ENCODE measurements at regions not wholly inside any gene's neighbourhood (a gene's known extent, or its start where the extent isn't known, plus 50 kb on each side); places are given as distances from the start of the nearest gene placed in this dataset.

DNA sequence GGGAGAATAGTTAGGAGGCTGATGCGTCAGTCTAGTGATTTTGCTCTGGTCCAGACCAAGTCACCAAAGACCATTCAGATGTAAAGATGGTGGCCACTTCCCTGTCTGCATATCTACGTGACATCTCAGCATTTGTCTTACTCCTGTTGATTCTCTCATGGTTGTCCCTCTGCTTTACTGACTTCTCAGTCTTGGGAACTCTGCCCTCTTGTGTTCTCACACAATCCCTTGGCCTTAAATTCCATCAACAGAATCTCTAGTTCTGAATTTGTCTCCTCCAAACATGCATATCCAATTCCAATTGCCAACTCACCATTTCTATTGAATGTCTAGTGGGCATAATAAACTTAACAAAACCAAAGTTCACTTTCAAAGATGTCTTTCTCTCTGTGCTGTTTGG, 147.8 kb downstream of the SLC24A2 start:
- H3K4me3 Mint-ChIP-seq, result no peak overlapping the region
- Histone ChIP-seq H3K9me3 (ENCODE audit: control insufficient read depth, low read length) (no peaks in the 10 kb centered on the region), H3K4me3 (ENCODE audit: low read length) (no peak overlapping the region), H3K9ac (ENCODE audit: extremely low read depth, low read length, poor library complexity, severe bottlenecking) (no peak overlapping the region), H3K27ac (ENCODE audit: low read depth, low read length) (no peak overlapping the region), H3K4me1 (ENCODE audit: control insufficient read depth, insufficient read depth, low read length) (no peaks in the 10 kb centered on the region), H3K36me3 (ENCODE audit: control insufficient read depth, insufficient read depth, low read length) (no peaks in the 10 kb centered on the region), H3K27me3 (ENCODE audit: control insufficient read depth, insufficient read depth, low read length, poor library complexity, severe bottlenecking) (no peaks in the 10 kb centered on the region)
- H3K9me3 Mint-ChIP-seq, result no peaks in the 10 kb centered on the region
- WGBS, 2 experiments (ENCODE audit: insufficient coverage in 1 of 2, insufficient read length in 1 of 2), result 68 to 82% methylated on average over 2 of the region's 2 CpGs
- H3K27ac Mint-ChIP-seq, result no peak overlapping the region
- DNase-seq, result no peak
- TF ChIP-seq, protein P1, sequence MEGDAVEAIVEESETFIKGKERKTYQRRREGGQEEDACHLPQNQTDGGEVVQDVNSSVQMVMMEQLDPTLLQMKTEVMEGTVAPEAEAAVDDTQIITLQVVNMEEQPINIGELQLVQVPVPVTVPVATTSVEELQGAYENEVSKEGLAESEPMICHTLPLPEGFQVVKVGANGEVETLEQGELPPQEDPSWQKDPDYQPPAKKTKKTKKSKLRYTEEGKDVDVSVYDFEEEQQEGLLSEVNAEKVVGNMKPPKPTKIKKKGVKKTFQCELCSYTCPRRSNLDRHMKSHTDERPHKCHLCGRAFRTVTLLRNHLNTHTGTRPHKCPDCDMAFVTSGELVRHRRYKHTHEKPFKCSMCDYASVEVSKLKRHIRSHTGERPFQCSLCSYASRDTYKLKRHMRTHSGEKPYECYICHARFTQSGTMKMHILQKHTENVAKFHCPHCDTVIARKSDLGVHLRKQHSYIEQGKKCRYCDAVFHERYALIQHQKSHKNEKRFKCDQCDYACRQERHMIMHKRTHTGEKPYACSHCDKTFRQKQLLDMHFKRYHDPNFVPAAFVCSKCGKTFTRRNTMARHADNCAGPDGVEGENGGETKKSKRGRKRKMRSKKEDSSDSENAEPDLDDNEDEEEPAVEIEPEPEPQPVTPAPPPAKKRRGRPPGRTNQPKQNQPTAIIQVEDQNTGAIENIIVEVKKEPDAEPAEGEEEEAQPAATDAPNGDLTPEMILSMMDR (conservative IDR thresholded peaks at IDR 0.05), result peak; percentile 72
- peaks cover 8% of the 10 kb centered on the region for H3K4me1 Mint-ChIP-seq
- no peaks in the 10 kb centered on the region for H3K27me3 Mint-ChIP-seq (ENCODE audit: insufficient read depth)
- H3K36me3 Mint-ChIP-seq (ENCODE audit: low read depth), result no peaks in the 10 kb centered on the region

DNA sequence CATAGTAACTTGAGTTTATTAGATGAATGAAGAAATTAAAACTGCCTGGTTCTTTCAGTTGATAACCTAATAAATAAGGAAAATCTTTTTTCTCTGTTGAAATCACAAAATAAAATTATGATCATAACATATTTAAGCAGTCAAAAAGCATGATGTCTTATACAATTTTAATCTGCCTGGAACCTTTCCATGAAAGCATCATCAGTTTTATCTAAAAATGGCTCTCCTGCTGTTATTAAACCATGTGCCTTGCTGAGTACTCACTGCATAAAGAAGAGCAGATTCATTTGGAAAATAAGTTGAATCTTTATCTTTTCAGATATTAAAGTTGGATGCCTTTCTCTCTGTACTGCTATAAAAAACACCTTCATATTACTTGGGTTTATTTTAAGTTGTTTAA, 148.8 kb downstream of the SLC24A2 start:
- Histone ChIP-seq H3K36me3 (ENCODE audit: control insufficient read depth, insufficient read depth, low read length) (no peaks in the 10 kb centered on the region), H3K27ac (ENCODE audit: low read depth, low read length) (no peak overlapping the region), H3K9ac (ENCODE audit: extremely low read depth, low read length, poor library complexity, severe bottlenecking) (no peak overlapping the region), H3K4me3 (ENCODE audit: low read length) (no peak overlapping the region), H3K4me1 (ENCODE audit: control insufficient read depth, insufficient read depth, low read length) (no peaks in the 10 kb centered on the region), H3K9me3 (ENCODE audit: control insufficient read depth, low read length) (no peaks in the 10 kb centered on the region), H3K27me3 (ENCODE audit: control insufficient read depth, insufficient read depth, low read length, poor library complexity, severe bottlenecking) (no peaks in the 10 kb centered on the region)
- Mint-ChIP-seq H3K36me3 (ENCODE audit: low read depth) (no peaks in the 10 kb centered on the region), H3K4me3 (no peak overlapping the region), H3K27ac (no peak overlapping the region), H3K4me1 (peaks cover 8% of the 10 kb centered on the region), H3K9me3 (no peaks in the 10 kb centered on the region), H3K27me3 (ENCODE audit: insufficient read depth) (no peaks in the 10 kb centered on the region)
- TF ChIP-seq, protein P1 (conservative IDR thresholded peaks at IDR 0.05), result no peak
- no peak for DNase-seq

DNA sequence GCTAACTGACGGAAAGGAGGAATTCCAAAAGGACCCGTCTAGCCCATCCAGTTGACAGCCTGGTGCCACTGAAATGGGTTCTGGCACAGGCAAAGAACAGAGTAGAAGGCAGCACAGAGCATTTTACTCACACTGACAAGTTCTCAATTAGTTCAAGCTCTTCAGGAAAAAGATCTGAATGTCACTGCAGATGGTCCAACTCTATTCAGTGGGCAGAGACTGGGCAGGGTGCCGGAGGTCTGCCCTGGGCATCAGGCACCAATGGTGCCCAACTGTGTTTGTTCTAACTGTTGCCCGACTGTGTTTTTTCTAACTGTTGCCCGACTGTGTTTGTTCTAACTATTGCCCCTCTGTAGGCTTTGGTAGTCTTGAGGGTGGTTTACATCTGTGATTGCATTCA, 151.8 kb downstream of the SLC24A2 start:
- no peak overlapping the region for H3K4me3 Mint-ChIP-seq
- H3K27ac ChIP-seq (ENCODE audit: low read depth, low read length), result no peak overlapping the region
- H3K36me3 ChIP-seq (ENCODE audit: control insufficient read depth, insufficient read depth, low read length), result no peaks in the 10 kb centered on the region
- no peak overlapping the region for H3K9ac ChIP-seq (ENCODE audit: extremely low read depth, low read length, poor library complexity, severe bottlenecking)
- no peaks in the 10 kb centered on the region for H3K4me1 ChIP-seq (ENCODE audit: control insufficient read depth, insufficient read depth, low read length)
- WGBS, 2 experiments (ENCODE audit: insufficient coverage in 1 of 2, insufficient read length in 1 of 2), result 92 to 100% methylated on average over 2 to 5 of the region's 5 CpGs
- no peaks in the 10 kb centered on the region for H3K9me3 Mint-ChIP-seq
- H3K4me1 Mint-ChIP-seq, result peaks cover 8% of the 10 kb centered on the region
- no peaks in the 10 kb centered on the region for H3K9me3 ChIP-seq (ENCODE audit: control insufficient read depth, low read length)
- H3K36me3 Mint-ChIP-seq (ENCODE audit: low read depth), result no peaks in the 10 kb centered on the region
- TF ChIP-seq, protein P1 (conservative IDR thresholded peaks at IDR 0.05), result no peak
- H3K27ac Mint-ChIP-seq, result no peak overlapping the region
- no peaks in the 10 kb centered on the region for H3K27me3 ChIP-seq (ENCODE audit: control insufficient read depth, insufficient read depth, low read length, poor library complexity, severe bottlenecking)
- H3K27me3 Mint-ChIP-seq (ENCODE audit: insufficient read depth), result no peaks in the 10 kb centered on the region
- DNase-seq, result no peak
- H3K4me3 ChIP-seq (ENCODE audit: low read length), result no peak overlapping the region

Measured in endodermal cell (in vitro differentiated cells).